HEK293 (cell line): ENCODE measurements at regions not wholly inside any gene's neighbourhood (a gene's known extent, or its start where the extent isn't known, plus 50 kb on each side); places are given as distances from the start of the nearest gene placed in this dataset.

Experiments used
- CTCF ChIA-PET: fragments of 350-600 bp; formaldehyde crosslinking; extraction: SDS; loops from one replicate; lab custom pipeline; 2021; ENCODE audit warnings: antibody characterized with exemption; lab: Yijun Ruan, JAX
- POLR2A ChIA-PET: fragments of 300-600 bp; formaldehyde crosslinking; extraction: SDS; loops from one replicate; lab custom pipeline; 2020; ENCODE audit warnings: antibody characterized with exemption, inconsistent platforms; lab: Yijun Ruan, JAX
- H3K27ac ChIP-seq: fragments of 200-500 bp; sonication (Bioruptor generic); 2 replicates; pipeline ENCODE4 v1.5.1; 2014; ENCODE audit warnings: low read depth, low read length, control low read depth, inconsistent platforms; ENCODE audit errors: extremely low read depth
- H3K36me3 ChIP-seq, 2 experiments: fragments of 200-500 bp in 1 of 2; sonication (Bioruptor generic) in 1 of 2; 1 replicate in 1 of 2; 2 replicates in 1 of 2; pipeline ENCODE4 v1.5.1; 2014 to 2017; ENCODE audit warnings: inconsistent platforms in 2 of 2, low read length in 2 of 2; ENCODE audit not compliant: control insufficient read depth in 2 of 2, insufficient read depth in 1 of 2
- H3K4me1 ChIP-seq: fragments of 200-500 bp; sonication (Bioruptor generic); 2 replicates; pipeline ENCODE4 v1.5.1; 2014; ENCODE audit warnings: mild to moderate bottlenecking, low read length, inconsistent platforms; ENCODE audit not compliant: control insufficient read depth, insufficient read depth
- H3K4me3 ChIP-seq: 2 replicates; pipeline ENCODE4 v1.5.1; 2011; ENCODE audit warnings: low read depth, mild to moderate bottlenecking, control low read depth, low read length, moderate library complexity
- H3K9me3 ChIP-seq: fragments of 200-500 bp; sonication (Bioruptor generic); 2 replicates; pipeline ENCODE4 v1.5.1; 2014; ENCODE audit warnings: low read depth, low read length, inconsistent platforms; ENCODE audit not compliant: control insufficient read depth, insufficient read depth
- BCL11A ChIP-seq: fragments of 450-650 bp; formaldehyde crosslinking; IDR thresholded peaks from 2 replicates; pipeline ENCODE4 v1.5.1; 2016; ENCODE audit warnings: low read depth, missing biosample characterization, missing genetic modification characterization
- CTCF ChIP-seq: fragments of 450-650 bp; formaldehyde crosslinking; IDR thresholded peaks from 2 replicates; pipeline ENCODE4 v1.5.1; 2016; ENCODE audit warnings: missing biosample characterization, missing genetic modification characterization
- EGR2 ChIP-seq: fragments of 450-650 bp; formaldehyde crosslinking; IDR thresholded peaks from 2 replicates; pipeline ENCODE4 v1.5.1; 2016; ENCODE audit warnings: low read depth, missing biosample characterization, missing genetic modification characterization
- FEZF1 ChIP-seq: fragments of 450-650 bp; formaldehyde crosslinking; IDR thresholded peaks from 2 replicates; pipeline ENCODE4 v1.5.1; 2016; ENCODE audit warnings: missing biosample characterization, missing genetic modification characterization
- OVOL3 ChIP-seq: fragments of 450-650 bp; formaldehyde crosslinking; IDR thresholded peaks from 2 replicates; pipeline ENCODE4 v1.5.1; 2016; ENCODE audit warnings: missing biosample characterization, missing genetic modification characterization
- PATZ1 ChIP-seq: fragments of 450-650 bp; formaldehyde crosslinking; IDR thresholded peaks from 2 replicates; pipeline ENCODE4 v1.5.1; 2016; ENCODE audit warnings: missing biosample characterization, missing genetic modification characterization
- PRDM10 ChIP-seq: fragments of 450-650 bp; formaldehyde crosslinking; IDR thresholded peaks from 2 replicates; pipeline ENCODE4 v1.5.1; 2016; ENCODE audit warnings: missing biosample characterization, missing genetic modification characterization
- YY1 ChIP-seq: fragments of 450-650 bp; formaldehyde crosslinking; IDR thresholded peaks from 2 replicates; pipeline ENCODE4 v1.5.1; 2018; ENCODE audit warnings: missing biosample characterization, missing genetic modification characterization
- ZBTB17 ChIP-seq: fragments of 450-650 bp; formaldehyde crosslinking; IDR thresholded peaks from 2 replicates; pipeline ENCODE4 v1.5.1; 2016; ENCODE audit warnings: missing biosample characterization, missing genetic modification characterization
- ZBTB20 ChIP-seq: fragments of 450-650 bp; formaldehyde crosslinking; IDR thresholded peaks from 2 replicates; pipeline ENCODE4 v1.5.1; 2016; ENCODE audit warnings: missing biosample characterization, missing genetic modification characterization
- ZFHX2 ChIP-seq: fragments of 450-650 bp; formaldehyde crosslinking; conservative IDR thresholded peaks from 2 replicates; pipeline ENCODE4 v1.5.1; 2016; ENCODE audit warnings: missing biosample characterization, missing genetic modification characterization
- ZIC2 ChIP-seq: fragments of 450-650 bp; formaldehyde crosslinking; IDR thresholded peaks from 2 replicates; pipeline ENCODE4 v1.5.1; 2016; ENCODE audit warnings: missing biosample characterization, missing genetic modification characterization
- ZNF146 ChIP-seq: fragments of 450-650 bp; formaldehyde crosslinking; IDR thresholded peaks from 2 replicates; pipeline ENCODE4 v1.5.1; 2016; ENCODE audit warnings: missing biosample characterization, missing genetic modification characterization
- ZNF2 ChIP-seq: fragments of 450-650 bp; formaldehyde crosslinking; IDR thresholded peaks from 2 replicates; pipeline ENCODE4 v1.5.1; 2016; ENCODE audit warnings: missing biosample characterization, missing genetic modification characterization
- ZNF23 ChIP-seq: fragments of 450-650 bp; formaldehyde crosslinking; IDR thresholded peaks from 2 replicates; pipeline ENCODE4 v1.5.1; 2016; ENCODE audit warnings: missing biosample characterization, missing genetic modification characterization, borderline replicate concordance
- ZNF280D ChIP-seq: fragments of 450-650 bp; formaldehyde crosslinking; IDR thresholded peaks from 2 replicates; pipeline ENCODE4 v1.5.1; 2016; ENCODE audit warnings: missing biosample characterization, missing genetic modification characterization
- ZNF350 ChIP-seq: fragments of 450-650 bp; formaldehyde crosslinking; IDR thresholded peaks from 2 replicates; pipeline ENCODE4 v1.5.0; 2017; ENCODE audit warnings: missing biosample characterization, mild to moderate bottlenecking, missing genetic modification characterization
- ZNF404 ChIP-seq: fragments of 450-650 bp; formaldehyde crosslinking; IDR thresholded peaks from 2 replicates; pipeline ENCODE4 v1.5.1; 2017; ENCODE audit warnings: missing biosample characterization, missing genetic modification characterization
- ZNF610 ChIP-seq: fragments of 450-650 bp; formaldehyde crosslinking; IDR thresholded peaks from 2 replicates; pipeline ENCODE4 v1.5.1; 2016; ENCODE audit warnings: missing biosample characterization, missing genetic modification characterization, borderline replicate concordance
- ZSCAN16 ChIP-seq: fragments of 450-650 bp; formaldehyde crosslinking; IDR thresholded peaks from 2 replicates; pipeline ENCODE4 v1.5.1; 2016; ENCODE audit warnings: missing biosample characterization, missing genetic modification characterization
- ZSCAN23 ChIP-seq: fragments of 450-650 bp; formaldehyde crosslinking; IDR thresholded peaks from 2 replicates; pipeline ENCODE4 v1.5.1; 2016; ENCODE audit warnings: missing biosample characterization, missing genetic modification characterization
- ZSCAN4 ChIP-seq: fragments of 450-650 bp; formaldehyde crosslinking; IDR thresholded peaks from 2 replicates; pipeline ENCODE4 v1.5.1; 2017; ENCODE audit warnings: missing biosample characterization, missing genetic modification characterization
- TF ChIP-seq, protein P1 (sequence below): fragments of 450-650 bp; formaldehyde crosslinking; IDR thresholded peaks from 2 replicates; pipeline ENCODE4 v1.5.1; 2016; ENCODE audit warnings: missing biosample characterization, missing genetic modification characterization

DNA sequence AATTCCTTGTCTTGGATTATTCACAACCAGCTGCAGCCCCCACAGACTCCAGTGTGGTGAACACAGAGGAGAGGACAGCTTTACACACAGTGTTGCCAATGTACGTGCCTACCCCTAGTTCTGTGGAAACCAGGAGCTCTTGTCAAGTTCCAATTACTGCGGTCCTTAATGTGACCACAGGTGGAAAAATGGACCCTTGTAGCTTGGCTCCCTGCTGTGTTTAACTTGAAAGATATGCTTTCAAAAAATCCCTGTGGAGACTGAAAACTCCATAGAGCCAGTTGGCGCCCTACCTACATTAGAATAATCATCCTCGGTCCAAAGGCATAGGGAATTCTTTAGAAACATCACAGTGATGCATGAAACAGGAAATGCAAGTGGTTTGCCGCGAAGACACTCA, 118.3 kb upstream of the SLC22A23 start (continued):
- TF ChIP-seq BCL11A (tag by site-specific recombination) (no peak), ZBTB20 (tag by site-specific recombination) (no peak), ZBTB17 (tag by site-specific recombination) (no peak)

GRCh38 chr6:3573670-3574069, 116.8 kb upstream of the SLC22A23 start:
- TF ChIP-seq ZSCAN4 (tag by site-specific recombination) = peak; percentile 62
- no peak for TF ChIP-seq ZSCAN23 (tag by site-specific recombination)
- no peak for TF ChIP-seq ZNF610 (tag by site-specific recombination)
- TF ChIP-seq, protein P1, sequence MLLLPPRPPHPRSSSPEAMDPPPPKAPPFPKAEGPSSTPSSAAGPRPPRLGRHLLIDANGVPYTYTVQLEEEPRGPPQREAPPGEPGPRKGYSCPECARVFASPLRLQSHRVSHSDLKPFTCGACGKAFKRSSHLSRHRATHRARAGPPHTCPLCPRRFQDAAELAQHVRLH (tag by site-specific recombination) = no peak
- TF ChIP-seq ZNF2 = no peak
- no peak for TF ChIP-seq ZIC2
- TF ChIP-seq EGR2 (tag by site-specific recombination) = peak; percentile 63
- no peak for TF ChIP-seq ZNF350 (tag by site-specific recombination)
- TF ChIP-seq PATZ1 (tag by site-specific recombination) = no peak
- TF ChIP-seq ZNF404 (tag by site-specific recombination) = no peak
- TF ChIP-seq FEZF1 (tag by site-specific recombination) = no peak
- TF ChIP-seq ZFHX2 (tag by site-specific recombination) = peak; percentile 81
- no peak for TF ChIP-seq OVOL3 (tag by site-specific recombination)
- TF ChIP-seq ZNF23 = no peak
- H3K9me3 ChIP-seq = no peaks in the 10 kb centered on the region
- peaks cover 5% of the 10 kb centered on the region for H3K4me1 ChIP-seq
- no peak overlapping the region for H3K27ac ChIP-seq
- no peaks in the 10 kb centered on the region for H3K36me3 ChIP-seq
- ChIA-PET POLR2A (no interaction called here), CTCF (interaction anchor here (0.7 kb wide), 1 partner anchor 38 kb away, joined by 4 read pairs; no protein-coding TSS in a partner anchor)
- H3K4me3 ChIP-seq = no peak overlapping the region

GRCh38 chr6:3571836-3572235, 115.0 kb upstream of the SLC22A23 start:
- H3K9me3 ChIP-seq = no peaks in the 10 kb centered on the region
- no peak overlapping the region for H3K4me3 ChIP-seq
- no peak overlapping the region for H3K27ac ChIP-seq
- ChIA-PET CTCF (interaction anchor here (1.9 kb wide), 1 partner anchor 10 kb away, joined by 6 read pairs; no protein-coding TSS in a partner anchor), POLR2A (no interaction called here)
- no peaks in the 10 kb centered on the region for H3K36me3 ChIP-seq
- peaks cover 7% of the 10 kb centered on the region for H3K4me1 ChIP-seq
- no peak for TF ChIP-seq ZNF610 (tag by site-specific recombination)
- no peak for TF ChIP-seq ZSCAN16
- TF ChIP-seq ZNF146 (tag by site-specific recombination) = no peak
- TF ChIP-seq CTCF (tag by site-specific recombination) = no peak
- no peak for TF ChIP-seq ZNF280D (tag by site-specific recombination)
- TF ChIP-seq PRDM10 = no peak
- no peak for TF ChIP-seq YY1
